ENCODE measurements at regions not wholly inside any gene's neighbourhood (a gene's known extent, or its start where the extent isn't known, plus 50 kb on each side); places are given as distances from the start of the nearest gene placed in this dataset.

DNA sequence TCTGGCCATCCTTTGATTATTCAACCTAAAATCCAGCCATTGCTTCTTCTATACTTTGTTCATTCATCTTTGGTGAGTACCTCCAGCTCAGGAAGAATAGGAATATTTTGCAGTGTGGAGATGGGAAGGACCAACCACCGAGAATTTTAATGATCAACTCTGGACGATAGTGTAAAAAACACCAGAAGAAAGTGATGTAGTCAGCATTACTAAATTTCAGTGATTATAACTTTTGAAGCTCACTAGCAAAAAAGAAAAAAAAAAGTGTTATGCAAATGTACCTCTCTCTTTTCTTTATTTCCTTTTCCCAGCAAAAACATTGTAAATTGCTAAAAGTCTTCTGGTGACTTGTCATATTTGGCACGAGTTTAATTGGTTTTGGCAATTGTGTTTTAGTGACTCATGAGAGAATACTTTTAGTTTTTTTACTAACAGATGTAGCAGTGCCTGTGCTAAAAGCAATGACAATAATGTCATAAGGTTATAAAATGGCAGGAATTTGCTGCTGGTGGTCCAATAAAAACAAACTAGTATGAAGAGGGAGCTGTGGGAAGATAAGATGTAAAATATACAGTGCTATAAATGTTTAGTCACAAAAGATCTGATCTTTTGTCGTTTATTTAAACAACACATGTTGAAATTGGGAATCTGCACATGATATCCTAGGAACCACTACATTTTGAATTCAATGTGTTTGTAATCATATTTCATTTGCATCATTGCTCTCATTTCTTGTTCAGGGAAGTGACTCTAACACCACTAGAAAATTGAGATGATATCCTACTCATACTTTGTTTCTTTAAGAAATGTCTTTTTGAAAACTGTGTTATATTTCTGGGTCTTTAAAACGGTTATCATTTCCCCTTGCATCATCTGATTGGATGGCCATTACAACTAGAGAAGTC lies 81.3 kb upstream of the ERCC6L2 start:
- TF ChIP-seq, protein P1, sequence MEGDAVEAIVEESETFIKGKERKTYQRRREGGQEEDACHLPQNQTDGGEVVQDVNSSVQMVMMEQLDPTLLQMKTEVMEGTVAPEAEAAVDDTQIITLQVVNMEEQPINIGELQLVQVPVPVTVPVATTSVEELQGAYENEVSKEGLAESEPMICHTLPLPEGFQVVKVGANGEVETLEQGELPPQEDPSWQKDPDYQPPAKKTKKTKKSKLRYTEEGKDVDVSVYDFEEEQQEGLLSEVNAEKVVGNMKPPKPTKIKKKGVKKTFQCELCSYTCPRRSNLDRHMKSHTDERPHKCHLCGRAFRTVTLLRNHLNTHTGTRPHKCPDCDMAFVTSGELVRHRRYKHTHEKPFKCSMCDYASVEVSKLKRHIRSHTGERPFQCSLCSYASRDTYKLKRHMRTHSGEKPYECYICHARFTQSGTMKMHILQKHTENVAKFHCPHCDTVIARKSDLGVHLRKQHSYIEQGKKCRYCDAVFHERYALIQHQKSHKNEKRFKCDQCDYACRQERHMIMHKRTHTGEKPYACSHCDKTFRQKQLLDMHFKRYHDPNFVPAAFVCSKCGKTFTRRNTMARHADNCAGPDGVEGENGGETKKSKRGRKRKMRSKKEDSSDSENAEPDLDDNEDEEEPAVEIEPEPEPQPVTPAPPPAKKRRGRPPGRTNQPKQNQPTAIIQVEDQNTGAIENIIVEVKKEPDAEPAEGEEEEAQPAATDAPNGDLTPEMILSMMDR (IDR thresholded peaks at IDR 0.05): no peak
- no peak for TF ChIP-seq POLR2A (IDR thresholded peaks at IDR 0.05)
